Hindlimb muscle (tissue), 1 donor: ENCODE measurements at regions not wholly inside any gene's neighbourhood (a gene's known extent, or its start where the extent isn't known, plus 50 kb on each side); places are given as distances from the start of the nearest gene placed in this dataset.

Source experiments
- DNase-seq: peaks from one replicate; pipeline ENCODE4 v3.0.0-alpha.2; 2013

- no peak for DNase-seq
Measured at GRCh38 chr3:31230425-31231223, 302.1 kb upstream of the STT3B start.

GRCh38 chr3:31232055-31233025 lies 300.4 kb upstream of the STT3B start:
- peak; percentile 23 for DNase-seq

DNA sequence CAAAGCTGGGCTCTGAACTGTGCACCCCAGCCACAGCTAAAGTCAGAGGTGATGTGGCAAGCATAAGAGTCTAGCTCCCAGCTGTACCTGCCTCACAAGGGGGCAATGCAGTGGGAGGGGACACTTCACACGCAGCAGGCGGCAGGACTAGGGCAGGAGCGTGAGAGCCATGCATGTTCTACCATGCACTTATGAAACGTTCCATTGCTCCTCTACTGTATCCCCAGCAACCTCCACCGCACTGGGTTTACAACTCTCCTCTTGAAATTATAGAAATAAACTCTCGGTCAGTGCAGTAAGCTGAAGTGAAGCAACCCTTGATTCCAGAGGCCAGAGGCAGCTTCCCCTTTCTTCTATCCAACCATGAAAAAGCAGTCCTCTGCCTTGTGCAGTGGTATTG lies 298.6 kb upstream of the STT3B start:
- DNase-seq, result no peak

- no peak for DNase-seq
Measured at GRCh38 chr3:31235062-31235700, 297.5 kb upstream of the STT3B start.

DNA sequence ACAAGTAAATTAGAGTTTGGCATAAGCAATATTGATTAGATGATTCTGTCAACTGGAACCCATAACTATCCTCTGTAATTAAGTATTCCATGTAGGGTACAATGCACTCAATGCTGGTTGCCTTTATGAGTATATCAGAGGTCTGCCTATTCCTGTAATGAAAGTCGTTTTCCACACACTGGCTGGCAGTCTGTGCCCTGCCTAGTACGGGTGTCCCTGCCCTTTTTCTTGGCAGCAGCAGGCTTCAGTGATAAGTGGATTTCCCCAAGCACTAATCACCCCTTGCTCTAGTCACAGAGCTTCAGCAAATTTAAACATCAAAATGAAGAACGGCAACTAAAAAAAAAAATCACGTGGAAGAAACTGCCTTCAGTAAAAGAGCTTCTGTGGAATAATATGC lies 294.8 kb upstream of the STT3B start:
- no peak for DNase-seq

GRCh38 chr3:31240013-31240412 lies 292.7 kb upstream of the STT3B start:
- DNase-seq, result no peak

DNA sequence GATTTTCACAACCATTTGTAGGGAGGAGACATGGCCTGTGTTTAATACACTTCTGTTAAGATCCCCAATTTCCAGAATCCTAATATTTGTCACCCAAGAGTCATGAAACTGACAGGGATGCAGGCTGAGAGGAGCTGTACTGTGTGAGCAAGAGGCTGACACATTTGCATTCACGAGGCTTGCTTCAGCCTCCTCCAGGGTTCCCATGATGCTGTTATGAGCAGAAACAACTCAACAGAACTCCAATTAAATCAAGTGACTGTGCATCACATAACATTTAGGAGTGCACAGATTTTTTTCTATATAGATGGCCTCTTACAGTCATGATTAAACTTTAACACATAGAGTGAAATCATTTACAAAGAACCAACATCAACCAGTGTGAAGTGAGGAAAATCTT lies 292.3 kb upstream of the STT3B start:
- no peak for DNase-seq

GRCh38 chr3:31240874-31241273 lies 291.9 kb upstream of the STT3B start:
- no peak for DNase-seq

- DNase-seq, result no peak
Measured at GRCh38 chr3:31241533-31241932, 291.2 kb upstream of the STT3B start.

GRCh38 chr3:31242026-31242960 lies 290.4 kb upstream of the STT3B start:
- no peak for DNase-seq

- DNase-seq, result no peak
Measured at GRCh38 chr3:31244929-31245817, 287.6 kb upstream of the STT3B start.

GRCh38 chr3:31246293-31247062 lies 286.2 kb upstream of the STT3B start:
- no peak for DNase-seq

DNA sequence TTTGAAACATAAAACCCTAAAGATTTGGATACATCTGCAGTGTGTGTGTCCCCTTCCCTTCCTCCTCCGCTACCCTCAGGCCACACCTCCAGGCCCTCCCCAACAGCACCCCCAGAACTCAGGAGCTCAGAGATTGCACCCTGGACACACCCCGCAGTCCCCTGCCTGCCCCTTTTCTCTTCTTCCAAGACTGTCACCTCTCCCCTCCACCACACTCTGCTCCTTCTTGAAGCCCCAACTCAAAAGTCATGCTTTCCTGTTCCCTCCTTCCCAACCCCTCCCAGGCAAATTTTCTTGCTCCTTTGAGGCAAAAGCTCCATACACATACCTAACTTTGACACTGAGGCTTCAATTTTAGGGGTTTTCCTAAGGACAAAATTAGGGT lies 285.7 kb upstream of the STT3B start:
- DNase-seq, result no peak

DNA sequence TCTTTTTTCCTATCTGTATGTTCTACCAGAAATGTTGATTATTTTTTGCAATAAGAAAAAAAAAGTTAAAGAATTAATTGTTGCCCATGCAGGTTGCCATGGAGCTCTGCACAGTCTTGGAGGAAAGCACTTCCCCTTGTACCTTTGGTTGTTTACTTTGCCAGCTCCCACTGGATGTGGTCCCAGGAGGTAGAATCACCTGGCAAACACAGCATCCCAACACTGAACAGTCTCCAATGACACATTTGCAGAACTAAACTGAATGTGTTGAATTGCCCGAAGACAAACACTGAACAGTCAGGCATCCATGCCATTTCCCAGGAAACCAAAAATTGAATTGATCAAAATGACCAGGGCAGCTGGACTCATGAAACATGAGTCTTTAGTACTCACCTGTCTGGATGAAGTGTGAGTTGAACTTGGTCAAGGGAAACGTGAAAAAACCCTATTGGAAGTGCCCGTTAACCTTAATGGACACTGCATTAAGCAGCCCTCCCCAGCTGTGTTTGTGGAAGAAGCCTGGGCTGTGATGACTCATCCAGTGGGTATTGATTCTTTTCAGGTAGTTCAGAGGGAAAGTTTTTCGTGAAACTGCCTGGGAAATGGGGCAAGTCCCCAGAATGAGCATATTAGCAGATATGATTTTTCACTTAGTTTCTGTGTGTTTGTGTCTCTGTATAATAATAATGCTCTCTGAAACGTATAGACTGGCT lies 284.7 kb upstream of the STT3B start:
- no peak for DNase-seq

- no peak for DNase-seq
Measured at GRCh38 chr3:31248563-31248992, 284.1 kb upstream of the STT3B start.

DNA sequence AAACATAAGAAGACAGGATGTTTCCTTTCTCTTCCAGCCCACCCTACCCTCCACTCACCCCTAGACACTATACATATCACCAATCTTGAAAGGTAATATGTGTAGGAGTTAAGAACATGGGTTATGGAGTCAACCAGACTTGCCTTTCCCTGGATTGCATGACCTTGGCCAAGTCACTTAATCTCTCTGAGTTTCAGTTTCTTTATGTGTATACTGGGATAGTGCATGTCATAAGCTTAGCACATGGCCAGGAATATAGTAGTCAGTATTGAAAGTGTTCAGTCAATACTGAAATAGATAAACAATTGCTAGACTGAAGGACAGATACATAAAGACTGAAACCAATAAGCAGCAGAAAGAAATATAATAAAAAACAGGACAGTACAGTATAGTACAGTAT lies 283.2 kb upstream of the STT3B start:
- no peak for DNase-seq

DNA sequence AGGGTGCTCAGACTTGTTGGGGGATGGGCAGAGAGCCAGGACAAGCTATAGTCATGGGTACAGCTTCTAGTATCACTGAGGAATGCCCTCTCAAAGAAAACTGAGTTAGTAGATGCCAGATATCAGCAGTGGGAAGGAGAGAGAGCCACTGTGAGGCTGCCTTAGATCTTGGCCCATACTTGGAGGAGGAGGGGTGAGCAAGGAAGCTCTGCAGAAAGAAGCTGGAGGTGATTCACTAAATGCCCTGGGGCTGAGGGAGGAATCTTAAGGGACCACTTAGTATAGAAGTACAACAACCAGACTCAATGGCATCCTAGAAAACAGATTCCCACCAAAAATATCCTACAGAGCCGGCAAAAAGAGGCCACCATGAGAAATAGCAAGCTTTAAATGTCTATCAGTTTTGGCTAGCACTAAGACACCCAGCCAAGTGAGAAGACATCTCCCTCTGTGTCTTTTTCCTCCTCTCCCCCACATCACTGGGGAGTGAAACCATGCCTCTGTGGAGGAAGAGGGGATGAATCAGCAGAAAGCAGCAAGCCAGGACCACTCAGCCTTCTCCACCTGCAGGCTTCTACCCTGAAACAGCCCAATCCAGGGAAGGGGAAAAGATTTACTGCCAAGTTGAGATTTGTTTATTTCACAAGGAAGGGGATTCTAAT lies 282.5 kb upstream of the STT3B start:
- no peak for DNase-seq

GRCh38 chr3:31251083-31251482 lies 281.6 kb upstream of the STT3B start:
- no peak for DNase-seq
